ENCODE measurements at regions not wholly inside any gene's neighbourhood (a gene's known extent, or its start where the extent isn't known, plus 50 kb on each side); places are given as distances from the start of the nearest gene placed in this dataset.

- Histone ChIP-seq H3K23me2 (ENCODE audit: low read depth, low read length) (no peaks in the 10 kb centered on the region), H3K27ac (ENCODE audit: low read depth, low read length) (no peak overlapping the region), H3K23ac (ENCODE audit: insufficient read length) (no peak overlapping the region), H4K91ac (replicated peaks; ENCODE audit: insufficient read length, low read length) (no peak overlapping the region), H2AFZ (ENCODE audit: low read length) (no peak overlapping the region), H3K4me3 (ENCODE audit: extremely low read depth in 1 of 4, insufficient read depth in 2 of 4, low read depth in 3 of 4, low read length in 4 of 4) (no peak overlapping the region), H3K4me1 (replicated peaks in 1 of 4; ENCODE audit: control insufficient read depth in 3 of 4, insufficient read depth in 4 of 4, low read length in 3 of 4) (no peaks in the 10 kb centered on the region), H3K18ac (ENCODE audit: extremely low read depth, low read length) (no peak overlapping the region), H3K27me3 (replicated peaks in 1 of 4; ENCODE audit: control insufficient read depth in 3 of 4, extremely low read depth in 1 of 4, insufficient read depth in 3 of 4, low read length in 3 of 4) (no peaks in the 10 kb centered on the region), H3K9me3 (ENCODE audit: insufficient read depth in 2 of 2, low read depth in 1 of 2, low read length in 1 of 2) (no peaks in the 10 kb centered on the region), H3K36me3 (ENCODE audit: control insufficient read depth in 2 of 4, insufficient read depth in 4 of 4, low read length in 3 of 4) (no peaks in the 10 kb centered on the region), H2BK20ac (ENCODE audit: low read length) (no peak overlapping the region), H3K56ac (replicated peaks; ENCODE audit: insufficient read length, low read depth, low read length) (no peak overlapping the region), H2BK120ac (replicated peaks; ENCODE audit: low read depth, low read length) (no peak overlapping the region), H4K8ac (ENCODE audit: extremely low read depth, insufficient read depth, low read length) (no peak overlapping the region), H2BK12ac (ENCODE audit: low read depth, low read length) (no peak overlapping the region), H2AK5ac (ENCODE audit: low read depth, low read length) (no peak overlapping the region), H3K79me2 (ENCODE audit: control insufficient read depth in 1 of 2, insufficient read depth in 2 of 2, low read length in 2 of 2) (no peaks in the 10 kb centered on the region), H3K14ac (ENCODE audit: insufficient read length) (no peak overlapping the region), H2BK15ac (ENCODE audit: low read length) (no peak overlapping the region), H4K5ac (ENCODE audit: insufficient read length, low read depth, low read length) (no peak overlapping the region), H4K20me1 (replicated peaks in 1 of 2; ENCODE audit: control insufficient read depth in 1 of 2, insufficient read depth in 2 of 2, low read length in 2 of 2) (no peaks in the 10 kb centered on the region), H3K79me1 (ENCODE audit: low read depth, low read length) (no peaks in the 10 kb centered on the region), H3K4me2 (ENCODE audit: insufficient read depth in 1 of 2, low read depth in 2 of 2, low read length in 2 of 2) (no peak overlapping the region), H2BK5ac (ENCODE audit: low read depth, low read length) (no peak overlapping the region), H3K4ac (replicated peaks; ENCODE audit: insufficient read length, low read depth, low read length) (no peak overlapping the region), H3K9ac (replicated peaks in 1 of 4; ENCODE audit: extremely low read depth in 1 of 4, low read depth in 3 of 4, low read length in 3 of 4) (no peak overlapping the region)
- CTCF ChIA-PET (ENCODE audit: partially characterized antibody): interaction anchor here (1.3 kb wide), 1 partner anchor 18 kb away, joined by 3 read pairs; no protein-coding TSS in a partner anchor
- DNase-seq (ENCODE audit: low read depth in 1 of 2, low spot score in 2 of 2) (no peak), FAIRE-seq (no peak)
- POLR2A ChIA-PET (ENCODE audit: partially characterized antibody): no interaction called here
- WGBS, 2 experiments (ENCODE audit: extremely low coverage in 1 of 2, insufficient coverage in 1 of 2, insufficient read length in 1 of 2, insufficient replicate concordance in 2 of 2, low coverage in 1 of 2, low lambda C conversion rate in 2 of 2, missing lambda C conversion rate in 1 of 2): 82% methylated on average over 7 of the region's 7 CpGs; no CpG with 5 or more reads in 1 of the 2 experiments
- TF ChIP-seq CTCF (IDR thresholded peaks at IDR 0.05; ENCODE audit: control extremely low read depth in 1 of 3, insufficient read depth in 1 of 3, low read depth in 1 of 3, low read length in 3 of 3) (no peak), SUZ12 (IDR thresholded peaks at IDR 0.05; ENCODE audit: low read length) (no peak), JUN (IDR thresholded peaks at IDR 0.05; ENCODE audit: low read depth, low read length) (no peak), E2F6 (IDR thresholded peaks at IDR 0.05) (no peak), ASH2L (IDR thresholded peaks at IDR 0.05; ENCODE audit: low read length) (no peak), TAF1 (IDR thresholded peaks at IDR 0.05; ENCODE audit: low read depth, low read length) (no peak), GABPA (IDR thresholded peaks at IDR 0.05; ENCODE audit: borderline replicate concordance, insufficient read depth, low read length) (no peak), BACH1 (IDR thresholded peaks at IDR 0.05; ENCODE audit: low read length) (no peak), BCL11A (IDR thresholded peaks at IDR 0.05; ENCODE audit: low read depth in 2 of 2, low read length in 2 of 2) (no peak), SP2 (IDR thresholded peaks at IDR 0.05; ENCODE audit: low read length) (no peak), JUND (IDR thresholded peaks at IDR 0.05; ENCODE audit: low read length) (no peak), HDAC2 (IDR thresholded peaks at IDR 0.05; ENCODE audit: borderline replicate concordance in 1 of 2, low read depth in 2 of 2, low read length in 2 of 2) (no peak)
Observed at GRCh38 chrX:107547621-107548020, 80.7 kb upstream of the PRPS1 start.

Data from H1 (cell line).